ENCODE measurements at regions not wholly inside any gene's neighbourhood (a gene's known extent, or its start where the extent isn't known, plus 50 kb on each side); places are given as distances from the start of the nearest gene placed in this dataset.
"Not testable (repeated sequence)": the region's sequence is repeated elsewhere in the genome, so short reads cannot be mapped to it uniquely, and the experiment has no call there.

GRCh38 chr18:28240626-28241025 lies 63.7 kb upstream of the CDH2 start:
- TF ChIP-seq CTCF (IDR thresholded peaks at IDR 0.05); SIN3A (IDR thresholded peaks at IDR 0.05; ENCODE audit: borderline replicate concordance, insufficient read depth, low read depth, low read length): not testable (repeated sequence)

All from Panc1 (cell line).